ENCODE measurements at regions not wholly inside any gene's neighbourhood (a gene's known extent, or its start where the extent isn't known, plus 50 kb on each side); places are given as distances from the start of the nearest gene placed in this dataset.

DNA sequence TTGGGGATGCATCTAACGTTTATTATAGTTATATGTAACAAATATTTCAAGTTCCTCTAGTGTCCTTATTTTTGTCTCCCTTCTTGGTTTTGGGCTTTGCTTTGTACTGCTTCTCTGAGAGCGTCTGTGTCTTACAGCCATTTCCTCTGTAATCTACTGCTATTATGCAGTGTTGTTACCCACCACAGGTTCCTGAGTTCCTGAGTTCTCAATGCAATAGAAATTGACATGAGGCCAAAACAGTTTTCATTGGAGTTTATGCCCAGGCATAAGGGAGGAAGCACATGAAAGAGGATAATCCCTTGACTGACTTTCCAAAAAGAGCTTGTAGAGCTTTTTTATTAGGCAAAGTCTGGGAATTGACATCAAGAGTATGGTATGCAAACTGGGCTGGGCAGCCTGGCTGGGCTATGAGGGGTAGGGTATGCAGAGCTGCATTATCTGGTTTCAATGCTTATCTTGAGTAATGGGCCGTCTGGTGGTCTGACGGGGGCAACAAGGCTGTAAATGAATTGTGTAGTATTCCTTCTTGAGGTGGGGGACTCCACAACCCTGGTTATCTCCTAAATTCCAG, 722.5 kb upstream of the ATXN7L3B start:
- H3K9me3 ChIP-seq, result no peaks in the 10 kb centered on the region
- H3K4me1 ChIP-seq, result no peaks in the 10 kb centered on the region
- no peaks in the 10 kb centered on the region for H3K27me3 ChIP-seq
- no peak for DNase-seq (ENCODE audit: low spot score in 2 of 2)
- H3K36me3 ChIP-seq, result no peaks in the 10 kb centered on the region
- intact Hi-C loops (cut with DNase I; ENCODE audit: low total_unique reads), result no loop called here
- no peak overlapping the region for H3K4me3 ChIP-seq
- no peak for TF ChIP-seq POLR2A (IDR thresholded peaks at IDR 0.05)
- TF ChIP-seq POLR2AphosphoS5 (IDR thresholded peaks at IDR 0.05), result no peak
- TF ChIP-seq, protein P1, sequence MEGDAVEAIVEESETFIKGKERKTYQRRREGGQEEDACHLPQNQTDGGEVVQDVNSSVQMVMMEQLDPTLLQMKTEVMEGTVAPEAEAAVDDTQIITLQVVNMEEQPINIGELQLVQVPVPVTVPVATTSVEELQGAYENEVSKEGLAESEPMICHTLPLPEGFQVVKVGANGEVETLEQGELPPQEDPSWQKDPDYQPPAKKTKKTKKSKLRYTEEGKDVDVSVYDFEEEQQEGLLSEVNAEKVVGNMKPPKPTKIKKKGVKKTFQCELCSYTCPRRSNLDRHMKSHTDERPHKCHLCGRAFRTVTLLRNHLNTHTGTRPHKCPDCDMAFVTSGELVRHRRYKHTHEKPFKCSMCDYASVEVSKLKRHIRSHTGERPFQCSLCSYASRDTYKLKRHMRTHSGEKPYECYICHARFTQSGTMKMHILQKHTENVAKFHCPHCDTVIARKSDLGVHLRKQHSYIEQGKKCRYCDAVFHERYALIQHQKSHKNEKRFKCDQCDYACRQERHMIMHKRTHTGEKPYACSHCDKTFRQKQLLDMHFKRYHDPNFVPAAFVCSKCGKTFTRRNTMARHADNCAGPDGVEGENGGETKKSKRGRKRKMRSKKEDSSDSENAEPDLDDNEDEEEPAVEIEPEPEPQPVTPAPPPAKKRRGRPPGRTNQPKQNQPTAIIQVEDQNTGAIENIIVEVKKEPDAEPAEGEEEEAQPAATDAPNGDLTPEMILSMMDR (IDR thresholded peaks at IDR 0.05), result no peak
- no peak overlapping the region for H3K27ac ChIP-seq

DNA sequence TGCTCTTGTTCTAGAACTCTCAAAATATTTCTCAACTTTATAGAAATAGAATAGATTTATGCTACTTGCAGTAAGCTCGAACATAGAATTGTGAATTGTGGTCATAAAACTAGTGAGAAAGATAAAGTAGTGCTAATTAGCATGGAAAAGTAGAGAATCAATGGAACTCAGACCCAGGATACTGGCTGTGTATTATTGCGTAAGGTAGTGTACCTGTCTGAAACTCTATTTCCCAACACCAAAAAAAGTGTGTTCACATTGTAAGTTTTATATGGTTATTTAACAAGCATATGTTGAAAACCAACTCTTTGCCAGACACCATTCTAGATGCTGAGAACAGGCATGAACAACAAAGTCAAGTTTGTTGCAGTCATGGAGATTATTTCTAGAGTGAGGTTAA, 720.5 kb upstream of the ATXN7L3B start:
- Histone ChIP-seq H3K4me1 (no peaks in the 10 kb centered on the region), H3K27me3 (no peaks in the 10 kb centered on the region), H3K9me3 (no peaks in the 10 kb centered on the region), H3K36me3 (no peaks in the 10 kb centered on the region), H3K27ac (no peak overlapping the region), H3K4me3 (no peak overlapping the region)
- DNase-seq (ENCODE audit: low spot score in 2 of 2), result no peak
- TF ChIP-seq POLR2A (IDR thresholded peaks at IDR 0.05), result no peak
- TF ChIP-seq, protein P1 (IDR thresholded peaks at IDR 0.05), result no peak
- no peak for TF ChIP-seq POLR2AphosphoS5 (IDR thresholded peaks at IDR 0.05)
- intact Hi-C loops (cut with DNase I; ENCODE audit: low total_unique reads), result no loop called here

GRCh38 chr12:73833746-73834145, 703.9 kb upstream of the ATXN7L3B start:
- no peak for DNase-seq (ENCODE audit: low spot score in 2 of 2)
- TF ChIP-seq POLR2AphosphoS5 (IDR thresholded peaks at IDR 0.05) (no peak), POLR2A (IDR thresholded peaks at IDR 0.05) (no peak)
- TF ChIP-seq, protein P1 (IDR thresholded peaks at IDR 0.05), result no peak
- H3K4me3 ChIP-seq, result no peak overlapping the region
- H3K27me3 ChIP-seq, result no peaks in the 10 kb centered on the region
- H3K36me3 ChIP-seq, result no peaks in the 10 kb centered on the region
- no peak overlapping the region for H3K27ac ChIP-seq
- intact Hi-C loops (cut with DNase I; ENCODE audit: low total_unique reads), result no loop called here
- no peaks in the 10 kb centered on the region for H3K4me1 ChIP-seq
- H3K9me3 ChIP-seq, result no peaks in the 10 kb centered on the region

DNA sequence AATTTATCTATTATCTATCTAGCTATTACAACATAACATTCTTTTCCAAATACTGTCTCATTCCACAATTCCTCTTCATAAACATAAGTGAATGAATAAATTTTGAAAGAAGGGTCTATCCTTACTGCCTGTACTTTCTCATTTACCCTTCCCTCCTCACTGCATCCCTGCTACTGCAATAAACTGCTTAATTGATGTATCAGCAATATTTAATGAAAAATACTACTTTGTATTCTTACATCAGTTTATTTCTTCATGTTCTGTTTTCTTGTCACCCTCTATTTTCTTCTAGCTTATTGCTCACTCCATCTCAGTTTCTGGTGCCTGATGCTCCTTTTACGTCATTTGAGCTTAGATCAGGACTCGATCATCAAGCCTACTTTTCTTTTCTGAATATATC, 695.7 kb upstream of the ATXN7L3B start:
- H3K9me3 ChIP-seq, result no peaks in the 10 kb centered on the region
- intact Hi-C loops (cut with DNase I; ENCODE audit: low total_unique reads), result no loop called here
- no peaks in the 10 kb centered on the region for H3K4me1 ChIP-seq
- no peaks in the 10 kb centered on the region for H3K27me3 ChIP-seq
- H3K36me3 ChIP-seq, result no peaks in the 10 kb centered on the region
- DNase-seq (ENCODE audit: low spot score in 2 of 2), result no peak
- TF ChIP-seq, protein P1 (IDR thresholded peaks at IDR 0.05), result no peak
- no peak for TF ChIP-seq POLR2A (IDR thresholded peaks at IDR 0.05)
- H3K27ac ChIP-seq, result no peak overlapping the region
- H3K4me3 ChIP-seq, result no peak overlapping the region

DNA sequence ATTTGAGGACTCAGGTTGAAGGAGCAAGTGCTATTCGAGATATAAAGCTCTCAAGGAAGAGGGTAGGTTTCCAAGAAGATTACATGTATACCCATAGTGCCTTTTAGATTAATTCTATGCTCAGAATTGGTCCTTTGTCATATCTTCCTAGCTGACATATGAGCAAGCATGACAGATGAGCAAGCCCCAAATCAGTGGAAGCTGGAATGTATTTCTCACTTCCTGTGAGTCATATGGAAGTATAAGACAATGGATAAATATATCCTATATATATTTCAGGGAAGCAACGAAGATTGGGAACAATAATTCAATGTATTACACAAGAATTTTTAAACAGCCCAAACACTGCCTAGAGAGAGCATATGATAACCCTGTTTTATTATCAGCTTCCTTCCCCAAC, 674.1 kb upstream of the ATXN7L3B start:
- no peaks in the 10 kb centered on the region for H3K27me3 ChIP-seq
- DNase-seq (ENCODE audit: low spot score in 2 of 2), result no peak
- no peak overlapping the region for H3K27ac ChIP-seq
- TF ChIP-seq POLR2A (IDR thresholded peaks at IDR 0.05), result no peak
- TF ChIP-seq, protein P1 (IDR thresholded peaks at IDR 0.05), result no peak
- TF ChIP-seq POLR2AphosphoS5 (IDR thresholded peaks at IDR 0.05), result no peak
- H3K9me3 ChIP-seq, result no peaks in the 10 kb centered on the region
- H3K36me3 ChIP-seq, result no peaks in the 10 kb centered on the region
- no peak overlapping the region for H3K4me3 ChIP-seq
- intact Hi-C loops (cut with DNase I; ENCODE audit: low total_unique reads), result no loop called here
- H3K4me1 ChIP-seq, result no peaks in the 10 kb centered on the region

Measured in breast epithelium (tissue), 4 donors.